ENCODE measurements at regions not wholly inside any gene's neighbourhood (a gene's known extent, or its start where the extent isn't known, plus 50 kb on each side); places are given as distances from the start of the nearest gene placed in this dataset.

- no peak overlapping the region for H3K4me2 ChIP-seq (ENCODE audit: low read length)
- H2AFZ ChIP-seq (ENCODE audit: low read depth, low read length) = no peak overlapping the region
- no peaks in the 10 kb centered on the region for H3K9me3 ChIP-seq (ENCODE audit: low read length)
- H3K36me3 ChIP-seq (ENCODE audit: insufficient read depth, low read length) = no peaks in the 10 kb centered on the region
- no peaks in the 10 kb centered on the region for H3K27me3 ChIP-seq (ENCODE audit: insufficient read depth, low read depth, low read length)
- no peaks in the 10 kb centered on the region for H4K20me1 ChIP-seq (ENCODE audit: insufficient read depth)
- no peaks in the 10 kb centered on the region for H3K9me2 ChIP-seq (ENCODE audit: insufficient read depth, low read length)
- no peaks in the 10 kb centered on the region for H3F3A ChIP-seq (ENCODE audit: insufficient read depth, low read length, poor library complexity, severe bottlenecking)
- H3K79me2 ChIP-seq (replicated peaks; ENCODE audit: insufficient read depth, low read length) = no peaks in the 10 kb centered on the region
- no peak overlapping the region for H3K9ac ChIP-seq (ENCODE audit: low read length)
- no peak overlapping the region for H3K4me3 ChIP-seq (ENCODE audit: low read length)
- TF ChIP-seq TAF1 (IDR thresholded peaks at IDR 0.05; ENCODE audit: low read depth) (no peak), EZH2 (IDR thresholded peaks at IDR 0.05; ENCODE audit: borderline replicate concordance, insufficient read depth, low read length, poor library complexity, severe bottlenecking) (no peak), EP300 (conservative IDR thresholded peaks at IDR 0.05; ENCODE audit: poor library complexity, severe bottlenecking) (no peak), CTCF (IDR thresholded peaks at IDR 0.05; ENCODE audit: poor library complexity, severe bottlenecking) (no peak), REST (IDR thresholded peaks at IDR 0.05; ENCODE audit: borderline replicate concordance) (no peak), POLR2AphosphoS5 (IDR thresholded peaks at IDR 0.05) (no peak), MXI1 (conservative IDR thresholded peaks at IDR 0.05; ENCODE audit: poor library complexity, severe bottlenecking) (no peak), RAD21 (conservative IDR thresholded peaks at IDR 0.05) (no peak), SMC3 (conservative IDR thresholded peaks at IDR 0.05; ENCODE audit: poor library complexity) (no peak)
- H3K27ac ChIP-seq (ENCODE audit: low read length) = no peak overlapping the region
Measured at GRCh38 chr1:80472145-80472544, 1328.6 kb upstream of the ADGRL2 start.

- Histone ChIP-seq H3K27me3 (ENCODE audit: insufficient read depth, low read depth, low read length) (no peaks in the 10 kb centered on the region), H3K4me2 (ENCODE audit: low read length) (no peak overlapping the region)
Measured at GRCh38 chr1:80468356-80468755, 1332.4 kb upstream of the ADGRL2 start.

More at GRCh38 chr1:80468356-80468755, 1332.4 kb upstream of the ADGRL2 start:
- H2AFZ ChIP-seq (ENCODE audit: low read depth, low read length) = no peak overlapping the region
- no peaks in the 10 kb centered on the region for H3F3A ChIP-seq (ENCODE audit: insufficient read depth, low read length, poor library complexity, severe bottlenecking)
- TF ChIP-seq REST (IDR thresholded peaks at IDR 0.05; ENCODE audit: borderline replicate concordance) = no peak
- no peak for TF ChIP-seq EZH2 (IDR thresholded peaks at IDR 0.05; ENCODE audit: borderline replicate concordance, insufficient read depth, low read length, poor library complexity, severe bottlenecking)
- TF ChIP-seq EP300 (conservative IDR thresholded peaks at IDR 0.05; ENCODE audit: poor library complexity, severe bottlenecking) = no peak
- no peak for TF ChIP-seq RAD21 (conservative IDR thresholded peaks at IDR 0.05)
- TF ChIP-seq MXI1 (conservative IDR thresholded peaks at IDR 0.05; ENCODE audit: poor library complexity, severe bottlenecking) = no peak
- no peak for TF ChIP-seq SMC3 (conservative IDR thresholded peaks at IDR 0.05; ENCODE audit: poor library complexity)
- TF ChIP-seq CTCF (IDR thresholded peaks at IDR 0.05; ENCODE audit: poor library complexity, severe bottlenecking) = no peak
- TF ChIP-seq TAF1 (IDR thresholded peaks at IDR 0.05; ENCODE audit: low read depth) = no peak
- TF ChIP-seq POLR2AphosphoS5 (IDR thresholded peaks at IDR 0.05) = no peak
- no peaks in the 10 kb centered on the region for H4K20me1 ChIP-seq (ENCODE audit: insufficient read depth)
- H3K27ac ChIP-seq (ENCODE audit: low read length) = no peak overlapping the region
- H3K4me3 ChIP-seq (ENCODE audit: low read length) = no peak overlapping the region
- H3K9me3 ChIP-seq (ENCODE audit: low read length) = no peaks in the 10 kb centered on the region
- H3K9me2 ChIP-seq (ENCODE audit: insufficient read depth, low read length) = no peaks in the 10 kb centered on the region
- no peaks in the 10 kb centered on the region for H3K36me3 ChIP-seq (ENCODE audit: insufficient read depth, low read length)
- no peak overlapping the region for H3K9ac ChIP-seq (ENCODE audit: low read length)
- no peaks in the 10 kb centered on the region for H3K79me2 ChIP-seq (replicated peaks; ENCODE audit: insufficient read depth, low read length)

Data from neural cell (in vitro differentiated cells).